Esophagus muscularis mucosa (tissue), 4 donors: ENCODE measurements at regions not wholly inside any gene's neighbourhood (a gene's known extent, or its start where the extent isn't known, plus 50 kb on each side); places are given as distances from the start of the nearest gene placed in this dataset.

ENCODE experiments used
- DNase-seq: peaks from one replicate; pipeline ENCODE4 v3.0.0-alpha.2; 2017; ENCODE audit errors: extremely low spot score
- H3K27ac ChIP-seq, 4 donors: fragments of 200-600 bp; sonication (generic); replicated peaks in 1 of 4; 1 replicate in 3 of 4; 2 replicates in 1 of 4; pipeline ENCODE4 v1.5.1; 2016 to 2019; ENCODE audit warnings: mild to moderate bottlenecking in 1 of 4
- H3K27me3 ChIP-seq, 4 donors: fragments of 200-600 bp; sonication (generic); one replicate each; pipeline versions ENCODE4 v1.5.1 to v1.6.0; 2016 to 2019
- H3K36me3 ChIP-seq, 4 donors: fragments of 200-600 bp; sonication (generic); one replicate each; pipeline ENCODE4 v1.5.1; 2016 to 2019
- H3K4me1 ChIP-seq, 4 donors: fragments of 200-600 bp; sonication (generic); one replicate each; pipeline ENCODE4 v1.5.1; 2016 to 2019
- H3K4me3 ChIP-seq, 4 donors: fragments of 200-600 bp; sonication (generic); 1 replicate in 2 of 4; 2 replicates in 2 of 4; pipeline ENCODE4 v1.5.1; 2016 to 2019; ENCODE audit warnings: mild to moderate bottlenecking in 4 of 4, moderate library complexity in 1 of 4
- H3K9me3 ChIP-seq, 4 donors: fragments of 200-600 bp; sonication (generic); 1 replicate in 3 of 4; 2 replicates in 1 of 4; pipeline ENCODE4 v1.5.1; 2016 to 2019
- CTCF ChIP-seq, 3 experiments: fragments of 200-600 bp in 2 of 3; fragments of 450-650 bp in 1 of 3; sonication (generic) in 2 of 3; IDR thresholded peaks; one replicate each; pipeline ENCODE4 v1.5.1; 2017 to 2019; ENCODE audit warnings: antibody characterized with exemption in 3 of 3, mild to moderate bottlenecking in 2 of 3, moderate library complexity in 1 of 3
- EP300 ChIP-seq: sonication (generic); formaldehyde crosslinking; IDR thresholded peaks from one replicate; pipeline ENCODE4 v1.6.1; 2017; ENCODE audit warnings: antibody characterized with exemption
- POLR2A ChIP-seq: fragments of 450-650 bp; IDR thresholded peaks from one replicate; pipeline ENCODE4 v1.6.1; 2017; ENCODE audit warnings: antibody characterized with exemption, moderate library complexity, mild to moderate bottlenecking, low read depth
- POLR2AphosphoS5 ChIP-seq, 2 donors: sonication (generic); formaldehyde crosslinking; IDR thresholded peaks; one replicate each; pipeline ENCODE4 v1.6.1; 2017; ENCODE audit warnings: antibody characterized with exemption in 2 of 2
- WGBS: methylation state at CpG from one replicate; pipeline ENCODE4 v1.1.5; 2018; 5-methylcytosine and 5-hydroxymethylcytosine counted together
- intact Hi-C: fragments of 100-400 bp; cut with DNase I; formaldehyde crosslinking; loops from one replicate; pipeline ENCODE4 v1.15.1; 2023

GRCh38 chr6:9620263-9620662 lies 794.6 kb downstream of the TFAP2A start:
- Histone ChIP-seq H3K9me3 (peaks cover 0 to 4% (median under 1%) of the 10 kb centered on the region in 4 donors), H3K27me3 (no peaks in the 10 kb centered on the region), H3K4me1 (no peaks in the 10 kb centered on the region), H3K36me3 (no peaks in the 10 kb centered on the region), H3K27ac (no peak overlapping the region), H3K4me3 (no peak overlapping the region)
- DNase-seq, result no peak
- intact Hi-C loops, result no loop called here
- 85% methylated on average over 2 of the region's 2 CpGs for WGBS
- no peak for TF ChIP-seq EP300
- TF ChIP-seq POLR2A, result no peak
- no peak for TF ChIP-seq CTCF (IDR thresholded peaks at IDR 0.05)
- TF ChIP-seq POLR2AphosphoS5 (IDR thresholded peaks at IDR 0.05), result no peak

GRCh38 chr6:9614778-9615177 lies 800.1 kb downstream of the TFAP2A start:
- Histone ChIP-seq H3K4me1 (no peaks in the 10 kb centered on the region), H3K9me3 (no peaks in the 10 kb centered on the region), H3K27ac (no peak overlapping the region), H3K27me3 (no peaks in the 10 kb centered on the region), H3K4me3 (no peak overlapping the region), H3K36me3 (no peaks in the 10 kb centered on the region)
- no peak for TF ChIP-seq POLR2AphosphoS5 (IDR thresholded peaks at IDR 0.05)
- TF ChIP-seq CTCF (IDR thresholded peaks at IDR 0.05), result no peak
- no peak for TF ChIP-seq POLR2A
- TF ChIP-seq EP300, result no peak
- intact Hi-C loops, result no loop called here
- 68% methylated on average over 6 of the region's 6 CpGs for WGBS
- no peak for DNase-seq

- no peaks in the 10 kb centered on the region for H3K36me3 ChIP-seq
- no peaks in the 10 kb centered on the region for H3K9me3 ChIP-seq
- TF ChIP-seq EP300 (no peak), POLR2A (no peak), CTCF (IDR thresholded peaks at IDR 0.05) (no peak), POLR2AphosphoS5 (IDR thresholded peaks at IDR 0.05) (no peak)
- H3K27me3 ChIP-seq, result no peaks in the 10 kb centered on the region
- no peak overlapping the region for H3K27ac ChIP-seq
- DNase-seq, result no peak
- intact Hi-C loops, result no loop called here
- H3K4me1 ChIP-seq, result no peaks in the 10 kb centered on the region
- no peak overlapping the region for H3K4me3 ChIP-seq
- 70% methylated on average over 2 of the region's 2 CpGs for WGBS
Observed at GRCh38 chr6:9612489-9612888, 802.4 kb downstream of the TFAP2A start.

- intact Hi-C loops, result no loop called here
- Histone ChIP-seq H3K9me3 (no peaks in the 10 kb centered on the region), H3K36me3 (no peaks in the 10 kb centered on the region), H3K27ac (no peak overlapping the region), H3K4me3 (no peak overlapping the region), H3K4me1 (no peaks in the 10 kb centered on the region), H3K27me3 (no peaks in the 10 kb centered on the region)
- 48% methylated on average over 8 of the region's 8 CpGs for WGBS
- no peak for DNase-seq
- no peak for TF ChIP-seq EP300
- TF ChIP-seq CTCF (IDR thresholded peaks at IDR 0.05), result no peak
- no peak for TF ChIP-seq POLR2AphosphoS5 (IDR thresholded peaks at IDR 0.05)
- TF ChIP-seq POLR2A, result no peak
Observed at GRCh38 chr6:9610620-9611415, 804.1 kb downstream of the TFAP2A start.
